Left colon (tissue), 2 donors: ENCODE measurements at regions not wholly inside any gene's neighbourhood (a gene's known extent, or its start where the extent isn't known, plus 50 kb on each side); places are given as distances from the start of the nearest gene placed in this dataset.

Experiments
- ATAC-seq: fragments of 200-7000 bp; cut with Tn5 transposase; one replicate; pipeline ENCODE4 v1.9.1; 2020; ENCODE audit warnings: mild to moderate bottlenecking, moderate library complexity
- DNase-seq, 2 donors: peaks; one replicate each; pipeline ENCODE4 v3.0.0-alpha.2; 2020
- intact Hi-C, 2 donors: fragments of 100-400 bp; cut with DNase I in 1 of 2; cut with micrococcal nuclease in 1 of 2; formaldehyde crosslinking; loops; one replicate each; pipeline versions ENCODE4 v1.11.2 to v1.14.0; 2022; cut with DNase I, micrococcal nuclease
- donor health status: DM: no; HTN: no; CAD: no.
- donor health status: DM: yes; HTN: yes; CAD: no.

DNA sequence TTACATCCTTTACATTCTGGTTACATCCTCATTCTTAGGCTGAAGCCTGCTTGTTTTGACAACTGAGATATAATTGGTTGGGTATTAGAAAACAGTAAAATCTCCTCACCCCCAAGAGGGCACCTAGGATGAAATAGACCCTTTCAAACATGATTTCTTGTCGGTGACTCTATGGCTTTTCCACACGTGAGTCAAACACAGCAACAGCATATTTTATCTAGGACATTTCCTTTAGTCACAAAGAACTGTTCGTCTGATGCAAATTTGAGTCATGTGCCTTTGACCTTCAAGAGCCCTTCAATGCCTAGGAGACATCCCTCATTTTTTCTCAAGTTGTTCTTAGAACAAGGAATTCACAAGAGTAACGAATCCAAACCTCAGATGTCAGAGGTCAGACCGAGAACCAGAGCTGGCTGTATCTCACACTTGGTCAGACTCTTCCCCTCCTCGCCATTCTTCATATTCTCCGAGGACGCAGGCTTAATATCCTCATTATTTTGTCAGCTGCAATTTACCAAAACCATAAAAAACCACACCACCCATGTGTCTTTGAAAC, 60.5 kb upstream of the ALKAL2 start:
- no peak for DNase-seq
- no peak for ATAC-seq
- intact Hi-C loops, result no loop called here

DNA sequence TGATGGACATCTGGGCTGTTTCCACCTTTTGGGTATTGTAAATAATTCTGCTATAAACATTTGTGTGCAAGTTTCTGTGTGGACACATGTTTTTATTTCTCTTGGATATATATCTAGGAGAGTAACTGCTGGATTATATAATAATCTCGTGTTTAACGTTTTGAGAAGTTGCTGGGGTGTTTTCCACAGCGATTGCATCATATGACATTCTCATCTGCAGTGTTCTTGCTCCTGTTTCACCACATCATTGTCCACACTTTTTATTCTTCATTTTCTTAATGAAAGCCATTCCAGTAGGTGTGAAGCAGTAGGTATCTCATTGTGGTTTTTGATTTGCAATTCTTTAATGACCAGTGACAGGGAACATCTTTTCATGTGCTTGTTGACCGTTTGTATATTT, 56.9 kb upstream of the ALKAL2 start:
- ATAC-seq, result no peak
- intact Hi-C loops, result no loop called here
- no peak for DNase-seq

DNA sequence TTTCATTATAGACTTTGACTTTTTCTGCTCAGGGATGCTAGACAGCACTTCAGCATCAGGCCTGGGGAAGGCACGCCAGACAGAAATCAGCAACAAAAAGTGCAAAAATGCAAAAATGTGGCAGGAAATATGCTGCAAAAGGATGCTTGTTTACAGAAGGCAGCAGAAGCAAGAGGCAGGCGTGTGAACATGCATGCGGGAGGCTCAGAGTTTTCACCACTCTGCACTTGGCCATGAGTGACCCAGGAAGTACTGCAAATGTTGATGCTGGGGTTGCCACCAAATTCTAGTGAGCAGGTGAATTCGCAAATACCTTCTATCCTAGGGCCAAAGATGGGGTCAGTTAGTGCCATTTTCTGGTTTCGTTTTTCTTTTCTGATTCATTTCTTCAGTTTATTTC, 55.5 kb upstream of the ALKAL2 start:
- intact Hi-C loops, result no loop called here
- no peak for ATAC-seq

DNA sequence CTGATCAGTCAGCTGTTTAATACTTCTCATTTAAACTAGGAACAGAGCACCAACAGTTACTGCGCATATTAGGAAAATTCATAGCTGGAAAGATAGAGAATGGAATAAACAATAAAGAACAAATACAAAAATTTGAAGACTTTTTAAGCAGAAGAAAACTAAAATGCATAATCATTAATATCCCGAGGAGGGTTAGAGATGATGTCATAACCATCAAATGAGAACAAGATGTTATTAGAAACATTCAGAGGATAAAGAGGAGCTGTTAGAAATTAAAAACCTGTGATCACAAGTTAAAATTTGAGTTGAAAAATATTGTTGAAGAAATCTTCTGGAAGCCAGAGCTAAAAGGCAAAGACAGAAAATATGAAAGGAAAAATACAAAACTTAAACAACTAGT, 54.0 kb upstream of the ALKAL2 start:
- no peak for ATAC-seq
- intact Hi-C loops, result no loop called here
- DNase-seq, result no peak

More for the DNA sequence above, 55.5 kb upstream of the ALKAL2 start:
- DNase-seq, result no peak

DNA sequence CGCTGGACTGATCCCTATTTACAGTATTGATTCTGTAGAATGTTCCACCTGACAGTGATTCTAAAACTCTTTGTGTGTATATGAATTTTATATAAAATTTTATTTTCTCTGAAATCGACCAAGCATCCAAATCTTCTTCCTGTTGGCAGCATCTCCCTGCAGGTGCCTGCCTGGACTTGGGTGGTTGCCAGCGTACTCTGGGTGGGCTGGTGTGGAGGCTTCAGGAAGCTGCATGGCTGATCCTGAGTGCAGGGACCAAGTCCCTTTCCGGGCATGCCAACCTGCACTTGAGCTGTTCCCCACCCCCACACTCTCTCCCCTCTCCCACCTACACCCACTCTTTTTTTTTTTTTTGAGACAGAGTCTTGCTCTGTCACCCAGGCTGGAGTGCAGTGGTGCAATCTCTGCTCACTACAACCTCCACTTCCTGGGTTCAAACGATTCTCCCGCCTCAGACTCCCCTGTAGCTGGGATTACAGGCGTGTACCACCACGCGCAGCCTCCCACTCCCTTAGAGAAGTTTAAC, 53.2 kb upstream of the ALKAL2 start:
- DNase-seq (no peak), ATAC-seq (no peak)
- intact Hi-C loops, result no loop called here
